Duodenal mucosa (tissue), 2 donors: ENCODE measurements at regions not wholly inside any gene's neighbourhood (a gene's known extent, or its start where the extent isn't known, plus 50 kb on each side); places are given as distances from the start of the nearest gene placed in this dataset.
"Not testable (repeated sequence)": the region's sequence is repeated elsewhere in the genome, so short reads cannot be mapped to it uniquely, and the experiment has no call there.

ENCODE experiments used
- H3K27ac ChIP-seq: one replicate; pipeline ENCODE4 v1.7.0; 2013; ENCODE audit warnings: low read depth, low read length
- H3K27me3 ChIP-seq, 2 donors: one replicate each; pipeline ENCODE4 v1.7.0; 2013; ENCODE audit warnings: low read length in 2 of 2, control low read depth in 1 of 2; ENCODE audit not compliant: insufficient read depth in 2 of 2, control insufficient read depth in 1 of 2
- H3K36me3 ChIP-seq, 2 donors: one replicate each; pipeline ENCODE4 v1.7.0; 2013; ENCODE audit warnings: low read length in 2 of 2, control low read depth in 1 of 2; ENCODE audit not compliant: insufficient read depth in 2 of 2, control insufficient read depth in 1 of 2
- H3K4me1 ChIP-seq, 2 donors: one replicate each; pipeline ENCODE4 v1.7.0; 2013; ENCODE audit warnings: low read length in 2 of 2, control low read depth in 1 of 2; ENCODE audit not compliant: insufficient read depth in 2 of 2, control insufficient read depth in 1 of 2
- H3K4me3 ChIP-seq, 2 donors: one replicate each; pipeline ENCODE4 v1.7.0; 2013; ENCODE audit warnings: low read length in 2 of 2, low read depth in 1 of 2
- H3K9ac ChIP-seq, 2 donors: one replicate each; pipeline ENCODE4 v1.7.0; 2013; ENCODE audit warnings: low read length in 2 of 2, low read depth in 1 of 2
- H3K9me3 ChIP-seq, 2 donors: one replicate each; pipeline ENCODE4 v1.7.0; 2013; ENCODE audit warnings: low read length in 2 of 2, control low read depth in 1 of 2; ENCODE audit not compliant: control insufficient read depth in 1 of 2

- not testable (repeated sequence) for H3K27me3 ChIP-seq, H3K4me1 ChIP-seq, H3K27ac ChIP-seq, H3K9ac ChIP-seq, H3K36me3 ChIP-seq, H3K4me3 ChIP-seq, H3K9me3 ChIP-seq
Observed at GRCh38 chr1:4489992-4490391, 164.4 kb upstream of the AJAP1 start.

GRCh38 chr1:4494027-4494426 lies 160.4 kb upstream of the AJAP1 start:
- Histone ChIP-seq H3K27ac (no peak overlapping the region), H3K9ac (no peak overlapping the region), H3K27me3 (no peaks in the 10 kb centered on the region), H3K4me3 (no peak overlapping the region), H3K4me1 (no peaks in the 10 kb centered on the region), H3K36me3 (no peaks in the 10 kb centered on the region), H3K9me3 (no peaks in the 10 kb centered on the region)

DNA sequence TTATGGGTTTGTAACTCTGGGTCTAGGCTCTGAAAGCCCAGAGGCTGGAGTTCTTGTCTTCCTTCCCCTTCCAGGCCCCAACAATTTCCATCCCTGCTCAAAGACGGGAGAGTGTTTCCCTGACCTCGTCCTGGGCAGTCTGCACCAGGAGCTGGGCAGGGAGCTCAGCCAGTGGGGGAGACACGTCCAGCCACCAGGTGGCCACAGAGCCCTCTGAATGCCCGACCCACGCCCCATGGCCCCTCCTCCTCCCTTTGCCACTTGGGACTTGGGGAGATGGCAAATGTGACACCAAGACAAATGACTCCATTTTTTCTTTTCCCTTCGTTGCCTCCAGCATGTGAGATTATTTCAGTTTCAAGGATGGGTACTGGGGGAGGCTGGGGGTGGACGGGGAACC lies 159.9 kb upstream of the AJAP1 start:
- Histone ChIP-seq H3K27me3 (no peaks in the 10 kb centered on the region), H3K27ac (no peak overlapping the region), H3K36me3 (no peaks in the 10 kb centered on the region), H3K4me3 (no peak overlapping the region), H3K9ac (no peak overlapping the region), H3K9me3 (no peaks in the 10 kb centered on the region), H3K4me1 (no peaks in the 10 kb centered on the region)

- no peak overlapping the region for H3K27ac ChIP-seq
- no peaks in the 10 kb centered on the region for H3K4me1 ChIP-seq
- H3K9ac ChIP-seq, result no peak overlapping the region
- H3K4me3 ChIP-seq, result no peak overlapping the region
- H3K9me3 ChIP-seq, result no peaks in the 10 kb centered on the region
- no peaks in the 10 kb centered on the region for H3K27me3 ChIP-seq
- H3K36me3 ChIP-seq, result no peaks in the 10 kb centered on the region
Observed at GRCh38 chr1:4495809-4496208, 158.6 kb upstream of the AJAP1 start.

DNA sequence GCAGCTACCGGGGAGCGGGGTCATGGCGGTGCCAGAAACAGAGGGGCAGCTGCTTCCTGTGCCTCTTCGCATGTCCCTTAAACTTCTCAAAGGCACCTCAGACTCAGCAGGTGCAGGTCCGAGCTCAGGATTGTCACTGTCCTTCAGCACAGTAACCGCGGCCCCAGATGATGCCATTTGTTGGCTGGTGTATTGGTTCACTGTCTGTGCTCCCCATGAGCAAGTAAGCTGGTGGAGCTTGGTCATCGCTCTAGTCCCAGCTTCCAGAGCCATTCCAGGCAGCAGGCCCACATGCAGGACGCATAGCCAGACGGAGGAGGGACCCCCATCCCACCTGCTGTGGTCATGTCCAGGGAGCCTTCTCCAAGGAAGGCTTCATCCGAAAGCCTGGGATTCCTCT lies 154.0 kb upstream of the AJAP1 start:
- Histone ChIP-seq H3K27ac (no peak overlapping the region), H3K4me1 (no peaks in the 10 kb centered on the region), H3K9ac (no peak overlapping the region), H3K9me3 (no peaks in the 10 kb centered on the region), H3K4me3 (no peak overlapping the region), H3K36me3 (no peaks in the 10 kb centered on the region), H3K27me3 (no peaks in the 10 kb centered on the region)

DNA sequence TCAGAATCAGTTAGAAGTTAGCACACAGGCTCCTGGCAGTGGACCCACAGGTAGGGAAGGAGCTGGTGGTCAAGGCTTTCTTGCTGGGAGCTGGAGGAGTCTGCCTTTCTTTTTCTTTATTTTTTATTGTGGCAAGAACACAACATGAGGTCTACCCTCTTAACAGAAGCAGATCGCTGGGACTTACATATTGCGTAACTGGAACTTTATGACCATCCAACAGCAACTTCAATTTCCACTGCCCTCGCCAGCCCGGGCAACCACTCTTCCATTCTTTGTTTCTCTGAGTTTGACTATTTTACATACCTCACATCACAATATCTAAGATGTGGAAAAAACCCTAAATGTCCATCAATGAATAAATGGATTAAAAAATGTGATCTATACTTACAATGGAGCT lies 147.8 kb upstream of the AJAP1 start:
- no peak overlapping the region for H3K9ac ChIP-seq
- no peak overlapping the region for H3K27ac ChIP-seq
- no peak overlapping the region for H3K4me3 ChIP-seq
- no peaks in the 10 kb centered on the region for H3K27me3 ChIP-seq
- H3K36me3 ChIP-seq, result no peaks in the 10 kb centered on the region
- H3K4me1 ChIP-seq, result no peaks in the 10 kb centered on the region
- H3K9me3 ChIP-seq, result no peaks in the 10 kb centered on the region

DNA sequence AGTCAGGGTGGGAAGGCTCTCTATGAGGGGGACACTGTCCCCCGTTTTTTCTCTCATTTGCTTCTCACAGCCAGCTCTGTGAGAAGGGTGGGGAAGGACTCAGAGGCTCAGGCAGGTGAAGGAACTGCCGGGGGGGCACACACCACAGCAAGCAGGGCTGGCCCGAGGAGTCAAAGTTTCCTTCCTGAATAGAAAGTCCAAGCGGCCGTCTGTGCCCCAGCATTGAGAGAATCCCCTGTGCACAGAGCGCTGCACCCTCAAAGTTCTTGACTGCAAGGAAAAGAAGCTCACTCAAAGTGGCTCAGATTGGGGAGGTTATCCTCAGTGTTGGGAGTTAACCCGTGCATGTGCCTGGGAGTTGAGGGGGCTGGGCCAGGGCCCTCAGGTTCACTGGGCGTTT lies 145.2 kb upstream of the AJAP1 start:
- H3K27ac ChIP-seq, result no peak overlapping the region
- H3K27me3 ChIP-seq, result no peaks in the 10 kb centered on the region
- H3K4me3 ChIP-seq, result no peak overlapping the region
- no peak overlapping the region for H3K9ac ChIP-seq
- no peaks in the 10 kb centered on the region for H3K4me1 ChIP-seq
- no peaks in the 10 kb centered on the region for H3K36me3 ChIP-seq
- H3K9me3 ChIP-seq, result no peaks in the 10 kb centered on the region

GRCh38 chr1:4510276-4510691 lies 144.1 kb upstream of the AJAP1 start:
- H3K27ac ChIP-seq, result no peak overlapping the region
- H3K9ac ChIP-seq, result no peak overlapping the region

GRCh38 chr1:4511374-4511773 lies 143.0 kb upstream of the AJAP1 start:
- no peak overlapping the region for H3K27ac ChIP-seq
- H3K36me3 ChIP-seq, result no peaks in the 10 kb centered on the region
- H3K9me3 ChIP-seq, result no peaks in the 10 kb centered on the region
- no peaks in the 10 kb centered on the region for H3K4me1 ChIP-seq
- H3K27me3 ChIP-seq, result no peaks in the 10 kb centered on the region
- H3K4me3 ChIP-seq, result no peak overlapping the region
- H3K9ac ChIP-seq, result no peak overlapping the region

More at GRCh38 chr1:4510276-4510691, 144.1 kb upstream of the AJAP1 start:
- Histone ChIP-seq H3K27me3 (no peaks in the 10 kb centered on the region), H3K4me1 (no peaks in the 10 kb centered on the region), H3K4me3 (no peak overlapping the region), H3K9me3 (no peaks in the 10 kb centered on the region), H3K36me3 (no peaks in the 10 kb centered on the region)

DNA sequence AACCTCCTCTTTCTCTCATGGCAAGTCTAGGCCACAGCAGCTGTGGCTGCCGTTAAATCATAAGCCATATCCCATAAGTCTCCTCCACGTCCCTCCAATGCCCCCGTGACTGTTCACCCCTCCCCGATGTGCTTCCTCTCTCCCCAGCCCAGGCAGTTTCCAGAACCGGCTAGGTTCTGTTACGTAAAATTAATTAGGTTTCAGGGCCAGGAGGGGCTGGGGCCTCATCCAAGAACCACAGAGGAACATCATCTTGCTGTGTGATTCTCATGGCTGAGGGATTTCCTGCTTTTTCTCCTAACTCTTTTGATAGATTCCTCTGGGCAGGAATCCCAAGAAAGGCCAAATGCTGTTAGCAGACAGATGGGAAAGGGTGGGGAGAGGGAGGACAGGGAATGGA lies 141.8 kb upstream of the AJAP1 start:
- H3K36me3 ChIP-seq, result no peaks in the 10 kb centered on the region
- peak overlapping the region; percentile 42 for H3K27ac ChIP-seq
- H3K9me3 ChIP-seq, result no peaks in the 10 kb centered on the region
- no peak overlapping the region for H3K4me3 ChIP-seq
- no peaks in the 10 kb centered on the region for H3K27me3 ChIP-seq
- H3K4me1 ChIP-seq, result no peaks in the 10 kb centered on the region
- no peak overlapping the region for H3K9ac ChIP-seq

- H3K4me1 ChIP-seq, result no peaks in the 10 kb centered on the region
- no peaks in the 10 kb centered on the region for H3K27me3 ChIP-seq
- H3K27ac ChIP-seq, result no peak overlapping the region
- no peaks in the 10 kb centered on the region for H3K36me3 ChIP-seq
- no peaks in the 10 kb centered on the region for H3K9me3 ChIP-seq
- H3K4me3 ChIP-seq, result no peak overlapping the region
- no peak overlapping the region for H3K9ac ChIP-seq
Observed at GRCh38 chr1:4513685-4514084, 140.7 kb upstream of the AJAP1 start.
